GM21786 (cell line): ENCODE measurements at regions not wholly inside any gene's neighbourhood (a gene's known extent, or its start where the extent isn't known, plus 50 kb on each side); places are given as distances from the start of the nearest gene placed in this dataset.

Experiments
- ATAC-seq: cut with Tn5 transposase; IDR thresholded peaks from one replicate; pipeline ENCODE4 v1.9.1; 2021; ENCODE audit not compliant: unreplicated experiment

- no peak for ATAC-seq
Observed at GRCh38 chr5:155290937-155291336, 277.4 kb downstream of the KIF4B start.

- no peak for ATAC-seq
Observed at GRCh38 chr5:155293605-155294178, 280.1 kb downstream of the KIF4B start.

- no peak for ATAC-seq
Observed at GRCh38 chr5:155295111-155295510, 281.6 kb downstream of the KIF4B start.

GRCh38 chr5:155299386-155300005 is 285.9 kb downstream of the KIF4B start:
- no peak for ATAC-seq

- no peak for ATAC-seq
Observed at GRCh38 chr5:155303120-155303519, 289.6 kb downstream of the KIF4B start.

- ATAC-seq = no peak
Observed at GRCh38 chr5:155307229-155307628, 293.7 kb downstream of the KIF4B start.

- no peak for ATAC-seq
Observed at GRCh38 chr5:155308289-155308688, 294.7 kb downstream of the KIF4B start.

GRCh38 chr5:155309021-155309746 is 295.6 kb downstream of the KIF4B start:
- ATAC-seq = no peak

- no peak for ATAC-seq
Observed at GRCh38 chr5:155311721-155312120, 298.2 kb downstream of the KIF4B start.

GRCh38 chr5:155313518-155313917 is 300.0 kb downstream of the KIF4B start:
- ATAC-seq = no peak

- no peak for ATAC-seq
Observed at GRCh38 chr5:155316070-155316714, 302.6 kb downstream of the KIF4B start.

- peak; percentile 73 for ATAC-seq
Observed at GRCh38 chr5:155332618-155333017, 319.1 kb downstream of the KIF4B start.

GRCh38 chr5:155342956-155343355 is 329.4 kb downstream of the KIF4B start:
- no peak for ATAC-seq

GRCh38 chr5:155343468-155343867 is 329.9 kb downstream of the KIF4B start:
- ATAC-seq = no peak

GRCh38 chr5:155353231-155353630 is 339.7 kb downstream of the KIF4B start:
- ATAC-seq = no peak

- ATAC-seq = no peak
Observed at GRCh38 chr5:155366096-155366495, 352.5 kb downstream of the KIF4B start.

- ATAC-seq = no peak
Observed at GRCh38 chr5:155367841-155368240, 354.3 kb downstream of the KIF4B start.

GRCh38 chr5:155368490-155368889 is 354.9 kb downstream of the KIF4B start:
- no peak for ATAC-seq

GRCh38 chr5:155380480-155380879 is 366.9 kb downstream of the KIF4B start:
- no peak for ATAC-seq

- no peak for ATAC-seq
Observed at GRCh38 chr5:155381654-155382053, 368.1 kb downstream of the KIF4B start.

GRCh38 chr5:155389498-155389897 is 375.9 kb downstream of the KIF4B start:
- no peak for ATAC-seq

GRCh38 chr5:155394727-155395126 is 381.2 kb downstream of the KIF4B start:
- ATAC-seq = no peak
